ENCODE measurements at regions not wholly inside any gene's neighbourhood (a gene's known extent, or its start where the extent isn't known, plus 50 kb on each side); places are given as distances from the start of the nearest gene placed in this dataset.

DNA sequence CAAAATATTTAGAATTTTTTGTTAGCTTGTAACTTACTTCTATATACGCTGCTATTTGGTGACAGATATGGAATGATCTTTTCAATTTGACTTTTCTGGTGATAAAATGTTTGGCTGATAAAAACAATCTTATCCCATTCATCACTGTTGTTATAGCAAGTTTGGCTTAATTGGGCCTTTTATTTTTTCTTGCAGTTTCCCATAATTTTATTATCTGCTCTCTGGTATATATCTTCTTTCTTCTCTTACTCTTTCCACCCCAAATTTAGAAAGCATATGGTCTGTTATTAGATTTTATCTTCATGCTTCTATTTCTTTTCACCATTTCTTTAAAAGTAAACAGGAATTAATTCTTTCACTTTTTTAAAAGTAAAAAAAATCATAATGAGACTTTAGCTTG, 474.4 kb downstream of the TLE1 start (continued):
- no peak for TF ChIP-seq KLF5 (IDR thresholded peaks at IDR 0.05; ENCODE audit: partially characterized antibody)
- TF ChIP-seq, protein P1, sequence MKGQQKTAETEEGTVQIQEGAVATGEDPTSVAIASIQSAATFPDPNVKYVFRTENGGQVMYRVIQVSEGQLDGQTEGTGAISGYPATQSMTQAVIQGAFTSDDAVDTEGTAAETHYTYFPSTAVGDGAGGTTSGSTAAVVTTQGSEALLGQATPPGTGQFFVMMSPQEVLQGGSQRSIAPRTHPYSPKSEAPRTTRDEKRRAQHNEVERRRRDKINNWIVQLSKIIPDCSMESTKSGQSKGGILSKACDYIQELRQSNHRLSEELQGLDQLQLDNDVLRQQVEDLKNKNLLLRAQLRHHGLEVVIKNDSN (IDR thresholded peaks at IDR 0.05; ENCODE audit: borderline replicate concordance, extremely low read length, insufficient read depth, low read depth, low read length): no peak
- TF ChIP-seq, protein P2, sequence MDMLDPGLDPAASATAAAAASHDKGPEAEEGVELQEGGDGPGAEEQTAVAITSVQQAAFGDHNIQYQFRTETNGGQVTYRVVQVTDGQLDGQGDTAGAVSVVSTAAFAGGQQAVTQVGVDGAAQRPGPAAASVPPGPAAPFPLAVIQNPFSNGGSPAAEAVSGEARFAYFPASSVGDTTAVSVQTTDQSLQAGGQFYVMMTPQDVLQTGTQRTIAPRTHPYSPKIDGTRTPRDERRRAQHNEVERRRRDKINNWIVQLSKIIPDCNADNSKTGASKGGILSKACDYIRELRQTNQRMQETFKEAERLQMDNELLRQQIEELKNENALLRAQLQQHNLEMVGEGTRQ (IDR thresholded peaks at IDR 0.05; ENCODE audit: borderline replicate concordance, low read depth, low read length): no peak
- no peak for TF ChIP-seq IKZF1 (conservative IDR thresholded peaks at IDR 0.05)
- TF ChIP-seq, protein P3, sequence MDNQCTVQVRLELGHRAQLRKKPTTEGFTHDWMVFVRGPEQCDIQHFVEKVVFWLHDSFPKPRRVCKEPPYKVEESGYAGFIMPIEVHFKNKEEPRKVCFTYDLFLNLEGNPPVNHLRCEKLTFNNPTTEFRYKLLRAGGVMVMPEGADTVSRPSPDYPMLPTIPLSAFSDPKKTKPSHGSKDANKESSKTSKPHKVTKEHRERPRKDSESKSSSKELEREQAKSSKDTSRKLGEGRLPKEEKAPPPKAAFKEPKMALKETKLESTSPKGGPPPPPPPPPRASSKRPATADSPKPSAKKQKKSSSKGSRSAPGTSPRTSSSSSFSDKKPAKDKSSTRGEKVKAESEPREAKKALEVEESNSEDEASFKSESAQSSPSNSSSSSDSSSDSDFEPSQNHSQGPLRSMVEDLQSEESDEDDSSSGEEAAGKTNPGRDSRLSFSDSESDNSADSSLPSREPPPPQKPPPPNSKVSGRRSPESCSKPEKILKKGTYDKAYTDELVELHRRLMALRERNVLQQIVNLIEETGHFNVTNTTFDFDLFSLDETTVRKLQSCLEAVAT (IDR thresholded peaks at IDR 0.05): no peak
- no peak for TF ChIP-seq MYC (IDR thresholded peaks at IDR 0.05; ENCODE audit: insufficient read depth, insufficient read length, insufficient replicate concordance, low read length, severe bottlenecking)
- TF ChIP-seq MEF2B (IDR thresholded peaks at IDR 0.05; ENCODE audit: partially characterized antibody, poor library complexity, severe bottlenecking): no peak
- no peak for TF ChIP-seq NFXL1 (IDR thresholded peaks at IDR 0.05; ENCODE audit: borderline replicate concordance)

DNA sequence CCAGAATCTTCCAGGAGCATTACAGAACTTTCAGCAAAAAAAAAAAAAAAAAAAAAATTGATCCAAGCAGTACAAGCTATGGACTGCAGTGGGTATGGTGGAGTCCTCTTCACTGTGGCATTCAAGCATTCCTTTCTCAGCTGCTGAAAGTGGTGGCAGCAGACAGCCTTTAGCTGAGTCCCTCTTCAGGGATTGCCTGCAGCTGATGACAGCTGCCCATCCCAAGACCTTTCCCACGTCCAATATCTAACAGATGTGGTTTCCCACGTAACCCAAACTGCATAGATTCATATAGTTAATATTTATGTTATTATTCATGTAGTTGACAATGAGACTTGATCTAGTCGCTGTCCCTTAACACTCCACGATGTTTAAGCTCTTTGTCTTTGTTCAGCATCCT, 475.9 kb downstream of the TLE1 start:
- no peak overlapping the region for H2AFZ ChIP-seq (ENCODE audit: control insufficient read depth, low read depth, low read length)
- intact Hi-C loops (cut with micrococcal nuclease; ENCODE audit: unreplicated experiment): no loop called here
- ChIA-PET CTCF (no interaction called here), POLR2A (no interaction called here), SMC1A (ENCODE audit: uncharacterized antibody, unreplicated experiment) (interaction anchor here (0.6 kb wide), 1 partner anchor 863 kb away, joined by 3 read pairs; no protein-coding TSS in a partner anchor), RAD21 (ENCODE audit: unreplicated experiment) (no interaction called here)
- no peak for FAIRE-seq
- H3K4me3 ChIP-seq: no peak overlapping the region
- no peak overlapping the region for H3K9ac ChIP-seq (ENCODE audit: control insufficient read depth, insufficient read depth, low read length)
- H3K4me2 ChIP-seq (ENCODE audit: control insufficient read depth, insufficient read depth): no peak overlapping the region
- H3K36me3 ChIP-seq (ENCODE audit: control insufficient read depth in 2 of 2, insufficient read depth in 2 of 2, low read length in 1 of 2): no peaks in the 10 kb centered on the region
- no peaks in the 10 kb centered on the region for H3K4me1 ChIP-seq (ENCODE audit: control insufficient read depth, insufficient read depth, low read length)
- no peaks in the 10 kb centered on the region for H3K9me3 ChIP-seq (replicated peaks; ENCODE audit: control insufficient read depth, insufficient read depth, low read length)
- in situ Hi-C loops (cut with MboI): no loop called here
- no peak for ATAC-seq
- H3K79me2 ChIP-seq (ENCODE audit: control insufficient read depth, insufficient read depth, low read length): no peaks in the 10 kb centered on the region
- no TSS peak for BruUV-seq (replicated peaks)
- no peaks in the 10 kb centered on the region for H4K20me1 ChIP-seq (ENCODE audit: control insufficient read depth, insufficient read depth)
- WGBS (ENCODE audit: insufficient coverage, insufficient replicate concordance, low lambda C conversion rate, missing lambda C conversion rate): 23% methylated on average over 4 of the region's 4 CpGs
- no peak overlapping the region for H3K27ac ChIP-seq (ENCODE audit: control insufficient read depth, insufficient read depth)
- no peak for DNase-seq (ENCODE audit: low read depth, low spot score)
- no peaks in the 10 kb centered on the region for H3K27me3 ChIP-seq (replicated peaks in 1 of 2; ENCODE audit: control insufficient read depth in 2 of 2, insufficient read depth in 2 of 2, low read length in 1 of 2)
- no peak for TF ChIP-seq ESRRA (IDR thresholded peaks at IDR 0.05; ENCODE audit: low read length)
- TF ChIP-seq ASH2L (IDR thresholded peaks at IDR 0.05; ENCODE audit: borderline replicate concordance, low read depth): no peak
- no peak for TF ChIP-seq EED (IDR thresholded peaks at IDR 0.05; ENCODE audit: low read depth)
- TF ChIP-seq ZNF274 (IDR thresholded peaks at IDR 0.05; ENCODE audit: insufficient read depth, insufficient read length): no peak
- no peak for TF ChIP-seq ZNF207 (IDR thresholded peaks at IDR 0.05; ENCODE audit: borderline replicate concordance)
- TF ChIP-seq, protein P4, sequence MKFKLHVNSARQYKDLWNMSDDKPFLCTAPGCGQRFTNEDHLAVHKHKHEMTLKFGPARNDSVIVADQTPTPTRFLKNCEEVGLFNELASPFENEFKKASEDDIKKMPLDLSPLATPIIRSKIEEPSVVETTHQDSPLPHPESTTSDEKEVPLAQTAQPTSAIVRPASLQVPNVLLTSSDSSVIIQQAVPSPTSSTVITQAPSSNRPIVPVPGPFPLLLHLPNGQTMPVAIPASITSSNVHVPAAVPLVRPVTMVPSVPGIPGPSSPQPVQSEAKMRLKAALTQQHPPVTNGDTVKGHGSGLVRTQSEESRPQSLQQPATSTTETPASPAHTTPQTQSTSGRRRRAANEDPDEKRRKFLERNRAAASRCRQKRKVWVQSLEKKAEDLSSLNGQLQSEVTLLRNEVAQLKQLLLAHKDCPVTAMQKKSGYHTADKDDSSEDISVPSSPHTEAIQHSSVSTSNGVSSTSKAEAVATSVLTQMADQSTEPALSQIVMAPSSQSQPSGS (IDR thresholded peaks at IDR 0.05; ENCODE audit: low read length): no peak
- TF ChIP-seq, protein P5, sequence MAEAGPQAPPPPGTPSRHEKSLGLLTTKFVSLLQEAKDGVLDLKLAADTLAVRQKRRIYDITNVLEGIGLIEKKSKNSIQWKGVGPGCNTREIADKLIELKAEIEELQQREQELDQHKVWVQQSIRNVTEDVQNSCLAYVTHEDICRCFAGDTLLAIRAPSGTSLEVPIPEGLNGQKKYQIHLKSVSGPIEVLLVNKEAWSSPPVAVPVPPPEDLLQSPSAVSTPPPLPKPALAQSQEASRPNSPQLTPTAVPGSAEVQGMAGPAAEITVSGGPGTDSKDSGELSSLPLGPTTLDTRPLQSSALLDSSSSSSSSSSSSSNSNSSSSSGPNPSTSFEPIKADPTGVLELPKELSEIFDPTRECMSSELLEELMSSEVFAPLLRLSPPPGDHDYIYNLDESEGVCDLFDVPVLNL (IDR thresholded peaks at IDR 0.05; ENCODE audit: low read depth, low read length): no peak
- no peak for TF ChIP-seq LARP7 (IDR thresholded peaks at IDR 0.05)
- TF ChIP-seq ETV6 (conservative IDR thresholded peaks at IDR 0.05 in 1 of 2, IDR thresholded peaks at IDR 0.05 in 1 of 2; ENCODE audit: borderline replicate concordance in 1 of 2, low read depth in 1 of 2): no peak
- TF ChIP-seq FOXK2 (IDR thresholded peaks at IDR 0.05): no peak

Data from GM12878 (cell line).